HEK293 (cell line): ENCODE measurements at regions not wholly inside any gene's neighbourhood (a gene's known extent, or its start where the extent isn't known, plus 50 kb on each side); places are given as distances from the start of the nearest gene placed in this dataset.

Experiments
- CTCF ChIA-PET: fragments of 350-600 bp; formaldehyde crosslinking; extraction: SDS; loops from one replicate; lab custom pipeline; 2021; ENCODE audit warnings: antibody characterized with exemption; lab: Yijun Ruan, JAX
- POLR2A ChIA-PET: fragments of 300-600 bp; formaldehyde crosslinking; extraction: SDS; loops from one replicate; lab custom pipeline; 2020; ENCODE audit warnings: antibody characterized with exemption, inconsistent platforms; lab: Yijun Ruan, JAX
- H3K27ac ChIP-seq: fragments of 200-500 bp; sonication (Bioruptor generic); 2 replicates; pipeline ENCODE4 v1.5.1; 2014; ENCODE audit warnings: low read depth, low read length, control low read depth, inconsistent platforms; ENCODE audit errors: extremely low read depth
- H3K36me3 ChIP-seq, 2 experiments: fragments of 200-500 bp in 1 of 2; sonication (Bioruptor generic) in 1 of 2; 1 replicate in 1 of 2; 2 replicates in 1 of 2; pipeline ENCODE4 v1.5.1; 2014 to 2017; ENCODE audit warnings: inconsistent platforms in 2 of 2, low read length in 2 of 2; ENCODE audit not compliant: control insufficient read depth in 2 of 2, insufficient read depth in 1 of 2
- H3K4me1 ChIP-seq: fragments of 200-500 bp; sonication (Bioruptor generic); 2 replicates; pipeline ENCODE4 v1.5.1; 2014; ENCODE audit warnings: mild to moderate bottlenecking, low read length, inconsistent platforms; ENCODE audit not compliant: control insufficient read depth, insufficient read depth
- H3K4me3 ChIP-seq: 2 replicates; pipeline ENCODE4 v1.5.1; 2011; ENCODE audit warnings: low read depth, mild to moderate bottlenecking, control low read depth, low read length, moderate library complexity
- H3K9me3 ChIP-seq: fragments of 200-500 bp; sonication (Bioruptor generic); 2 replicates; pipeline ENCODE4 v1.5.1; 2014; ENCODE audit warnings: low read depth, low read length, inconsistent platforms; ENCODE audit not compliant: control insufficient read depth, insufficient read depth
- HOXC10 ChIP-seq: sonication (generic); formaldehyde crosslinking; IDR thresholded peaks from 2 replicates; pipeline ENCODE4 v1.8.1; 2023; ENCODE audit warnings: mild to moderate bottlenecking, missing genetic modification reagents
- MYNN ChIP-seq: fragments of 450-650 bp; formaldehyde crosslinking; IDR thresholded peaks from 2 replicates; pipeline ENCODE4 v1.5.1; 2016; ENCODE audit warnings: missing biosample characterization, missing genetic modification characterization, borderline replicate concordance
- ZBTB17 ChIP-seq: fragments of 450-650 bp; formaldehyde crosslinking; IDR thresholded peaks from 2 replicates; pipeline ENCODE4 v1.5.1; 2016; ENCODE audit warnings: missing biosample characterization, missing genetic modification characterization
- ZFP37 ChIP-seq: fragments of 450-650 bp; formaldehyde crosslinking; IDR thresholded peaks from 2 replicates; pipeline ENCODE4 v1.5.1; 2016; ENCODE audit warnings: missing biosample characterization, missing genetic modification characterization
- ZNF10 ChIP-seq: fragments of 450-650 bp; formaldehyde crosslinking; IDR thresholded peaks from 2 replicates; pipeline ENCODE4 v1.5.1; 2017; ENCODE audit warnings: missing biosample characterization, missing genetic modification characterization
- ZNF223 ChIP-seq: fragments of 450-650 bp; formaldehyde crosslinking; IDR thresholded peaks from 2 replicates; pipeline ENCODE4 v1.5.1; 2016; ENCODE audit warnings: missing biosample characterization, missing genetic modification characterization
- ZNF266 ChIP-seq: fragments of 450-650 bp; formaldehyde crosslinking; IDR thresholded peaks from 2 replicates; pipeline ENCODE4 v1.5.1; 2016; ENCODE audit warnings: missing biosample characterization, missing genetic modification characterization, low read depth
- ZNF394 ChIP-seq: fragments of 450-650 bp; formaldehyde crosslinking; IDR thresholded peaks from 2 replicates; pipeline ENCODE4 v1.5.1; 2016; ENCODE audit warnings: missing biosample characterization, missing genetic modification characterization, mild to moderate bottlenecking, moderate library complexity, borderline replicate concordance
- ZNF660 ChIP-seq: fragments of 450-650 bp; IDR thresholded peaks from 2 replicates; pipeline ENCODE4 v1.5.1; 2018; ENCODE audit warnings: missing biosample characterization, mild to moderate bottlenecking, missing genetic modification characterization
- ZNF701 ChIP-seq: fragments of 450-650 bp; formaldehyde crosslinking; IDR thresholded peaks from 2 replicates; pipeline ENCODE4 v1.5.1; 2016; ENCODE audit warnings: missing biosample characterization, missing genetic modification characterization
- ZNF76 ChIP-seq: fragments of 450-650 bp; formaldehyde crosslinking; IDR thresholded peaks from 2 replicates; pipeline ENCODE4; 2016; ENCODE audit warnings: low read depth, missing biosample characterization, missing genetic modification characterization, borderline replicate concordance
- ZNF791 ChIP-seq: fragments of 450-650 bp; formaldehyde crosslinking; IDR thresholded peaks from 2 replicates; pipeline ENCODE4 v1.5.1; 2016; ENCODE audit warnings: missing biosample characterization, missing genetic modification characterization
- ZNF843 ChIP-seq: fragments of 450-650 bp; formaldehyde crosslinking; IDR thresholded peaks from 2 replicates; pipeline ENCODE4 v1.5.1; 2016; ENCODE audit warnings: missing biosample characterization, missing genetic modification characterization
- ZXDB ChIP-seq: fragments of 450-650 bp; formaldehyde crosslinking; IDR thresholded peaks from 2 replicates; pipeline ENCODE4 v1.5.1; 2016; ENCODE audit warnings: missing biosample characterization, missing genetic modification characterization
- TF ChIP-seq, protein P1 (sequence below): fragments of 450-650 bp; formaldehyde crosslinking; IDR thresholded peaks from 2 replicates; pipeline ENCODE4 v1.5.1; 2016; ENCODE audit warnings: missing biosample characterization, missing genetic modification characterization
- TF ChIP-seq, protein P2 (sequence below): IDR thresholded peaks from 2 replicates; pipeline ENCODE4 v1.6.1; 2011; ENCODE audit warnings: mild to moderate bottlenecking, low read depth, low read length, borderline replicate concordance
- TF ChIP-seq, protein P3 (sequence below): fragments of 450-650 bp; formaldehyde crosslinking; IDR thresholded peaks from 2 replicates; pipeline ENCODE4 v1.5.1; 2016; ENCODE audit warnings: missing biosample characterization, missing genetic modification characterization
- TF ChIP-seq, protein P4 (sequence below): fragments of 450-650 bp; formaldehyde crosslinking; IDR thresholded peaks from 2 replicates; pipeline ENCODE4 v1.5.1; 2017; ENCODE audit warnings: missing biosample characterization, missing genetic modification characterization
- TF ChIP-seq, protein P5 (sequence below): fragments of 450-650 bp; formaldehyde crosslinking; IDR thresholded peaks from 2 replicates; pipeline ENCODE4 v1.5.1; 2016; ENCODE audit warnings: missing biosample characterization, missing genetic modification characterization, low read depth

DNA sequence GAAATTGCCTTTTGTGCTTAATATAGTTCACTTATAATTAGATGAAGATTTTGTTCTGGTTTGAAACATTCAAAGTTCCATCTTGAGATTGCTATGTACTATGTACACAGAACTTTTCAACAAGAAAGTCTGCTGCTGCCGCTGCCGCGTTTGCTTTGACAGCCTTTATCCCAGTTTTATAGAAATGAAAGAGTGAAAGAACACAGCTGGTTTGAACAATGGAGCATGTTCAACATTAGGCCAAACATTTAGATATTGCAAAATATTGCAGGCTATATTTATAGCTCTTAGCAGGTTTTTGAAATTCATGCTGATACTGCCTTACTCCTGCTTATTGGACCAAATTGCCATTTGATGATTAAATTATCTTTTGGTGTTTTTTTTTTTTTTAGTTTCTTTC lies 299.8 kb upstream of the PRKD1 start (continued):
- TF ChIP-seq MYNN (tag by site-specific recombination) (no peak), ZNF843 (tag by site-specific recombination) (no peak), ZNF394 (no peak), ZNF223 (tag by site-specific recombination) (no peak), ZNF791 (tag by site-specific recombination) (no peak), ZBTB17 (tag by site-specific recombination) (no peak)

DNA sequence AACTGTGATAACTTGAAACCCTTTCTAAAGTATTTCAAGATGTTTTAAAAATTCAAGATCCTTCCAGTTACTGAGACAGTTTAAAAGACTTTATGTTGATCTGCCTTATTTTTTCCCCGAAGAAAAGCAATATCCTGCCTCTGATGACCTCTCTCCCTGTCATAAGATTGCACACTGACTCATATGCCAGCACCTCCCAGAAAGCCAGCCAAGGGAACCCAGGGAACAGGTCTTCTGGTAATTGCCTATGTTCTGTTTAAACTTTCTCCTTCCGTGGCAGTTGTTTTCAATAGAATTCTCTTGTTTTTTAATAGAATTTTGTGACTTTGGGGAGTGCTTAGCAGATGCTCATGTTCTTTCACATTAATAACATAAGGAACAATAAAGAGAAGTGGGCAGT lies 300.2 kb upstream of the PRKD1 start:
- CTCF ChIA-PET, result interaction anchor here (0.6 to 2.2 kb wide), 2 partner anchors 13 to 1007 kb away, joined by 5 to 11 read pairs; no protein-coding TSS in a partner anchor
- no peak overlapping the region for H3K27ac ChIP-seq
- H3K9me3 ChIP-seq, result no peaks in the 10 kb centered on the region
- H3K4me3 ChIP-seq, result no peak overlapping the region
- no peaks in the 10 kb centered on the region for H3K36me3 ChIP-seq
- POLR2A ChIA-PET, result no interaction called here
- H3K4me1 ChIP-seq, result peaks cover 11% of the 10 kb centered on the region
- no peak for TF ChIP-seq ZXDB (tag by site-specific recombination)
- TF ChIP-seq, protein P1, sequence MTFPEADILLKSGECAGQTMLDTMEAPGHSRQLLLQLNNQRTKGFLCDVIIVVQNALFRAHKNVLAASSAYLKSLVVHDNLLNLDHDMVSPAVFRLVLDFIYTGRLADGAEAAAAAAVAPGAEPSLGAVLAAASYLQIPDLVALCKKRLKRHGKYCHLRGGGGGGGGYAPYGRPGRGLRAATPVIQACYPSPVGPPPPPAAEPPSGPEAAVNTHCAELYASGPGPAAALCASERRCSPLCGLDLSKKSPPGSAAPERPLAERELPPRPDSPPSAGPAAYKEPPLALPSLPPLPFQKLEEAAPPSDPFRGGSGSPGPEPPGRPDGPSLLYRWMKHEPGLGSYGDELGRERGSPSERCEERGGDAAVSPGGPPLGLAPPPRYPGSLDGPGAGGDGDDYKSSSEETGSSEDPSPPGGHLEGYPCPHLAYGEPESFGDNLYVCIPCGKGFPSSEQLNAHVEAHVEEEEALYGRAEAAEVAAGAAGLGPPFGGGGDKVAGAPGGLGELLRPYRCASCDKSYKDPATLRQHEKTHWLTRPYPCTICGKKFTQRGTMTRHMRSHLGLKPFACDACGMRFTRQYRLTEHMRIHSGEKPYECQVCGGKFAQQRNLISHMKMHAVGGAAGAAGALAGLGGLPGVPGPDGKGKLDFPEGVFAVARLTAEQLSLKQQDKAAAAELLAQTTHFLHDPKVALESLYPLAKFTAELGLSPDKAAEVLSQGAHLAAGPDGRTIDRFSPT (tag by site-specific recombination), result no peak
- no peak for TF ChIP-seq ZNF791 (tag by site-specific recombination)
- TF ChIP-seq, protein P2, sequence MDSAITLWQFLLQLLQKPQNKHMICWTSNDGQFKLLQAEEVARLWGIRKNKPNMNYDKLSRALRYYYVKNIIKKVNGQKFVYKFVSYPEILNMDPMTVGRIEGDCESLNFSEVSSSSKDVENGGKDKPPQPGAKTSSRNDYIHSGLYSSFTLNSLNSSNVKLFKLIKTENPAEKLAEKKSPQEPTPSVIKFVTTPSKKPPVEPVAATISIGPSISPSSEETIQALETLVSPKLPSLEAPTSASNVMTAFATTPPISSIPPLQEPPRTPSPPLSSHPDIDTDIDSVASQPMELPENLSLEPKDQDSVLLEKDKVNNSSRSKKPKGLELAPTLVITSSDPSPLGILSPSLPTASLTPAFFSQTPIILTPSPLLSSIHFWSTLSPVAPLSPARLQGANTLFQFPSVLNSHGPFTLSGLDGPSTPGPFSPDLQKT, result no peak
- TF ChIP-seq, protein P3, sequence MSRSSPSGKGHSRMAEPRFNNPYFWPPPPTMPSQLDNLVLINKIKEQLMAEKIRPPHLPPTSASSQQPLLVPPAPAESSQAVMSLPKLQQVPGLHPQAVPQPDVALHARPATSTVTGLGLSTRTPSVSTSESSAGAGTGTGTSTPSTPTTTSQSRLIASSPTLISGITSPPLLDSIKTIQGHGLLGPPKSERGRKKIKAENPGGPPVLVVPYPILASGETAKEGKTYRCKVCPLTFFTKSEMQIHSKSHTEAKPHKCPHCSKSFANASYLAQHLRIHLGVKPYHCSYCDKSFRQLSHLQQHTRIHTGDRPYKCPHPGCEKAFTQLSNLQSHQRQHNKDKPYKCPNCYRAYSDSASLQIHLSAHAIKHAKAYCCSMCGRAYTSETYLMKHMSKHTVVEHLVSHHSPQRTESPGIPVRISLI (tag by site-specific recombination), result no peak
- no peak for TF ChIP-seq ZNF660 (tag by site-specific recombination)
- no peak for TF ChIP-seq ZNF76 (tag by site-specific recombination)
- no peak for TF ChIP-seq ZNF701 (tag by site-specific recombination)
- TF ChIP-seq ZFP37, result no peak
- TF ChIP-seq, protein P4, sequence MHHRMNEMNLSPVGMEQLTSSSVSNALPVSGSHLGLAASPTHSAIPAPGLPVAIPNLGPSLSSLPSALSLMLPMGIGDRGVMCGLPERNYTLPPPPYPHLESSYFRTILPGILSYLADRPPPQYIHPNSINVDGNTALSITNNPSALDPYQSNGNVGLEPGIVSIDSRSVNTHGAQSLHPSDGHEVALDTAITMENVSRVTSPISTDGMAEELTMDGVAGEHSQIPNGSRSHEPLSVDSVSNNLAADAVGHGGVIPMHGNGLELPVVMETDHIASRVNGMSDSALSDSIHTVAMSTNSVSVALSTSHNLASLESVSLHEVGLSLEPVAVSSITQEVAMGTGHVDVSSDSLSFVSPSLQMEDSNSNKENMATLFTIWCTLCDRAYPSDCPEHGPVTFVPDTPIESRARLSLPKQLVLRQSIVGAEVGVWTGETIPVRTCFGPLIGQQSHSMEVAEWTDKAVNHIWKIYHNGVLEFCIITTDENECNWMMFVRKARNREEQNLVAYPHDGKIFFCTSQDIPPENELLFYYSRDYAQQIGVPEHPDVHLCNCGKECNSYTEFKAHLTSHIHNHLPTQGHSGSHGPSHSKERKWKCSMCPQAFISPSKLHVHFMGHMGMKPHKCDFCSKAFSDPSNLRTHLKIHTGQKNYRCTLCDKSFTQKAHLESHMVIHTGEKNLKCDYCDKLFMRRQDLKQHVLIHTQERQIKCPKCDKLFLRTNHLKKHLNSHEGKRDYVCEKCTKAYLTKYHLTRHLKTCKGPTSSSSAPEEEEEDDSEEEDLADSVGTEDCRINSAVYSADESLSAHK (tag by site-specific recombination), result no peak

DNA sequence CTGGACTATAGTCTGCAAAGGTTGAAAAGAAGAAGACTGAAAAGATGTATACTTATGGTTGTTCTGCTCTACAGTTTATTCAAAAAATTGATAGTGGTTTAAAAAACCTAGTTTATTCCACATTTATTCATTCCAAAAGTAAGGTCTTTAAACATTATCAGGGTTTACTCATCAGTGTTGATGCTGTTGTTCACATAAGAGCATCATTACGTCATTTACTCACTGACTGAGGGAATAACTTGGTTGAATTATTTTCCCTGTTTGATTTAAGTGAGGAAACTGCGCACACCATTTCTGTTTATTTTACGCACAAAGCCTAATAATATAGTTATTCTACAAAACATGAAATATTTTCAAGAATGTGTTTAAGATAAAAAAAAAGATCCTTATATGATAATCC lies 303.1 kb upstream of the PRKD1 start:
- ChIA-PET POLR2A (no interaction called here), CTCF (interaction anchor here (0.7 to 1.8 kb wide), 2 partner anchors 17 to 40 kb away, joined by 4 to 8 read pairs; no protein-coding TSS in a partner anchor)
- H3K4me1 ChIP-seq, result 0 out of 2 replicates have a peak, but pooled peaks cover 2% of the 10 kb centered on the region
- no peak for TF ChIP-seq HOXC10 (CRISPR knock-in tag)
- TF ChIP-seq ZNF10, result 0 out of 2 replicates have a peak, but pooled peaks have one; percentile 14
- TF ChIP-seq, protein P5, sequence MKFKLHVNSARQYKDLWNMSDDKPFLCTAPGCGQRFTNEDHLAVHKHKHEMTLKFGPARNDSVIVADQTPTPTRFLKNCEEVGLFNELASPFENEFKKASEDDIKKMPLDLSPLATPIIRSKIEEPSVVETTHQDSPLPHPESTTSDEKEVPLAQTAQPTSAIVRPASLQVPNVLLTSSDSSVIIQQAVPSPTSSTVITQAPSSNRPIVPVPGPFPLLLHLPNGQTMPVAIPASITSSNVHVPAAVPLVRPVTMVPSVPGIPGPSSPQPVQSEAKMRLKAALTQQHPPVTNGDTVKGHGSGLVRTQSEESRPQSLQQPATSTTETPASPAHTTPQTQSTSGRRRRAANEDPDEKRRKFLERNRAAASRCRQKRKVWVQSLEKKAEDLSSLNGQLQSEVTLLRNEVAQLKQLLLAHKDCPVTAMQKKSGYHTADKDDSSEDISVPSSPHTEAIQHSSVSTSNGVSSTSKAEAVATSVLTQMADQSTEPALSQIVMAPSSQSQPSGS (tag by site-specific recombination), result 0 out of 2 replicates have a peak, but pooled peaks have one; percentile 19
- no peak for TF ChIP-seq ZNF266 (tag by site-specific recombination)
- H3K9me3 ChIP-seq, result no peaks in the 10 kb centered on the region
- H3K27ac ChIP-seq, result no peak overlapping the region
- no peak overlapping the region for H3K4me3 ChIP-seq
- H3K36me3 ChIP-seq, result no peaks in the 10 kb centered on the region
